Ovary (tissue), 3 donors: ENCODE measurements at regions not wholly inside any gene's neighbourhood (a gene's known extent, or its start where the extent isn't known, plus 50 kb on each side); places are given as distances from the start of the nearest gene placed in this dataset.

ENCODE experiments used
- CTCF ChIP-seq, 3 donors: fragments of 450-650 bp in 2 of 3; fragments of 200-600 bp in 1 of 3; IDR thresholded peaks; one replicate each; pipeline versions ENCODE4 v1.5.1 to v1.8.0; 2016 to 2022; ENCODE audit warnings: antibody characterized with exemption in 3 of 3, mild to moderate bottlenecking in 1 of 3
- POLR2A ChIP-seq: fragments of 450-650 bp; IDR thresholded peaks from one replicate; pipeline ENCODE4 v1.6.1; 2017; ENCODE audit warnings: antibody characterized with exemption, mild to moderate bottlenecking, moderate library complexity
- donor health status: DM: no; HTN: no; CAD: no.

GRCh38 chrX:65821721-65822496 lies 154.5 kb downstream of the MSN start:
- TF ChIP-seq CTCF (IDR thresholded peaks at IDR 0.05) = no peak
- TF ChIP-seq POLR2A = no peak
